ENCODE measurements at regions not wholly inside any gene's neighbourhood (a gene's known extent, or its start where the extent isn't known, plus 50 kb on each side); places are given as distances from the start of the nearest gene placed in this dataset.

DNA sequence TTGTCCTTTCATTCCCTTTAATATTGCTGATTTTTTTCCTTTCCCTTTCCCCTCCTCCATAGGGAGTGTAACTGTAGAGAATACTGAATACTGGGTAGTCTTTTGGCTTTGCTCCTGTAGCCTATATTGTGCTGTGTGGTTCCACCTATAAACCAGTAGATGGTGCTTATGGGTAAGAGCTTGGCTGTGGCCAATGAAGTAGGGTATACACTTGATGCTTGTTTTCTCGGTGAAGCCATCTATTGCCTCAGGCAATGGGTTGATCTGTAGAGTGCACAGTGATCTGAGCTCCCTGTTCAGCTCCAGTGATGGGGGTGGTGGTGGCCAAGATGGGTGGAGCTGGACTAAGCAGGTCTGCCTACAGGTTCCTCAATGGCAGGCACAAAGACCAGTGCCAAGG, 203.3 kb upstream of the IMPG1 start:
- Histone ChIP-seq H3K9me2 (replicated peaks; ENCODE audit: insufficient read depth) (no peaks in the 10 kb centered on the region), H3K4me2 (no peak overlapping the region), H3K27ac (no peak overlapping the region), H4K20me1 (ENCODE audit: insufficient read depth, poor library complexity, severe bottlenecking) (no peaks in the 10 kb centered on the region), H3K4me3 (no peak overlapping the region), H3K79me2 (no peaks in the 10 kb centered on the region), H3K36me3 (replicated peaks; ENCODE audit: insufficient read depth, low read depth) (no peaks in the 10 kb centered on the region), H3K4me1 (ENCODE audit: insufficient read depth) (no peaks in the 10 kb centered on the region), H2AFZ (no peak overlapping the region), H3K9me3 (ENCODE audit: low read depth) (no peaks in the 10 kb centered on the region), H3K27me3 (no peaks in the 10 kb centered on the region)
- WGBS (ENCODE audit: low lambda C conversion rate, missing lambda C conversion rate), result 55% methylated on average over 1 of the region's 1 CpG
- no peak for TF ChIP-seq EZH2 (IDR thresholded peaks at IDR 0.05; ENCODE audit: borderline replicate concordance)
- TF ChIP-seq EZH2phosphoT487 (IDR thresholded peaks at IDR 0.05; ENCODE audit: low read depth, severe bottlenecking, unreplicated experiment), result no peak
- no peak for TF ChIP-seq CTCF (IDR thresholded peaks at IDR 0.05; ENCODE audit: poor library complexity)
- no peak for DNase-seq (ENCODE audit: low spot score)

DNA sequence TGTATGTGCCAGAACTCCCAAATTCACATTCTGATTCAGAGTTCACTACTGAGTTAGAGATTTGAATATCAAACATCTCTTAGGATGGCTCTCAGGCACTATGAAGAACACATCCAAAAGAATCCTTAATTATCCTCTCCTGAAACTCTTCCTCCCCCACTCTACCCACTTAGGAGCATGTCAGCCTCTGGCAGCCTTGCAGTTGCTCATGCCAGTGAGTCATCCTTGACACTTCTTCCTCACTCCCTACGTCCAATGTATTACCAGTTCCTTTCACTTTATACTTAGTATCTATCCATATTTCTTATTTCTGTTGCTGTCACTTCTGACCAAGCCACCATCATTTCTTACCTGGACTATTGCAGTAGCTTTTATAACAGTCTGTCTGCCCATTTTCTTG, 192.0 kb upstream of the IMPG1 start:
- no peaks in the 10 kb centered on the region for H3K9me2 ChIP-seq (replicated peaks; ENCODE audit: insufficient read depth)
- no peaks in the 10 kb centered on the region for H3K36me3 ChIP-seq (replicated peaks; ENCODE audit: insufficient read depth, low read depth)
- H2AFZ ChIP-seq, result no peak overlapping the region
- no peak overlapping the region for H3K27ac ChIP-seq
- H3K4me3 ChIP-seq, result no peak overlapping the region
- no peak for DNase-seq (ENCODE audit: low spot score)
- H3K4me2 ChIP-seq, result no peak overlapping the region
- H3K9me3 ChIP-seq (ENCODE audit: low read depth), result no peaks in the 10 kb centered on the region
- no peaks in the 10 kb centered on the region for H3K79me2 ChIP-seq
- WGBS (ENCODE audit: low lambda C conversion rate, missing lambda C conversion rate), result 77% methylated on average over 1 of the region's 1 CpG
- no peaks in the 10 kb centered on the region for H3K4me1 ChIP-seq (ENCODE audit: insufficient read depth)
- TF ChIP-seq CTCF (IDR thresholded peaks at IDR 0.05; ENCODE audit: poor library complexity) (no peak), EZH2phosphoT487 (IDR thresholded peaks at IDR 0.05; ENCODE audit: low read depth, severe bottlenecking, unreplicated experiment) (no peak), EZH2 (IDR thresholded peaks at IDR 0.05; ENCODE audit: borderline replicate concordance) (no peak)
- H3K27me3 ChIP-seq, result no peaks in the 10 kb centered on the region
- no peaks in the 10 kb centered on the region for H4K20me1 ChIP-seq (ENCODE audit: insufficient read depth, poor library complexity, severe bottlenecking)

DNA sequence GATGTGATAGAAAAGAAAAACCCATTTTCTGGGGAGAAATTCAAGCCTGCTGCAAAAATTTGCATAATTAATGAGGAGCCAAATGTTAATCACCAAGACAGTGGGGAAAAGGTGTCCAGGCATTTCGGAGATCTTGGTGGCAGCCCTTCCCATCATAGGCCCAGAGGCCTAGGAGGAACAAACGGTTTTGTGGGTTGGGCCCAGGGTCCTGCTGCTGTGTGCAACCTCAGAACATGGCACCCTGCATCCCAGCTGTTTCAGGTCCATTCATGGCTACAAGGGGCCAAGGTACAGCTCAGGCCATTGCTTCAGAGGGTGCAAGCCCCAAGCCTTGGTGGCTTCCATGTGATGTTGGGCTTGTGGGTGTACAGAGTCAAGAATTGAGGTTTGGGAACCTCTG, 189.8 kb upstream of the IMPG1 start:
- no peaks in the 10 kb centered on the region for H3K36me3 ChIP-seq (replicated peaks; ENCODE audit: insufficient read depth, low read depth)
- TF ChIP-seq EZH2phosphoT487 (IDR thresholded peaks at IDR 0.05; ENCODE audit: low read depth, severe bottlenecking, unreplicated experiment) (no peak), EZH2 (IDR thresholded peaks at IDR 0.05; ENCODE audit: borderline replicate concordance) (no peak)
- H3K9me3 ChIP-seq (ENCODE audit: low read depth), result no peaks in the 10 kb centered on the region
- H3K9me2 ChIP-seq (replicated peaks; ENCODE audit: insufficient read depth), result no peaks in the 10 kb centered on the region
- H3K4me1 ChIP-seq (ENCODE audit: insufficient read depth), result no peaks in the 10 kb centered on the region
- no peaks in the 10 kb centered on the region for H4K20me1 ChIP-seq (ENCODE audit: insufficient read depth, poor library complexity, severe bottlenecking)
- WGBS (ENCODE audit: low lambda C conversion rate, missing lambda C conversion rate), result 78% methylated on average over 2 of the region's 2 CpGs
- DNase-seq (ENCODE audit: low spot score), result no peak
- no peak overlapping the region for H3K4me3 ChIP-seq
- H3K4me2 ChIP-seq, result no peak overlapping the region
- no peak overlapping the region for H3K27ac ChIP-seq
- H3K79me2 ChIP-seq, result no peaks in the 10 kb centered on the region
- H2AFZ ChIP-seq, result no peak overlapping the region
- no peaks in the 10 kb centered on the region for H3K27me3 ChIP-seq

GRCh38 chr6:76250666-76251065, 178.2 kb upstream of the IMPG1 start:
- no peak for DNase-seq (ENCODE audit: low spot score)
- no peaks in the 10 kb centered on the region for H3K27me3 ChIP-seq
- H3K27ac ChIP-seq, result no peak overlapping the region
- no peak overlapping the region for H3K4me2 ChIP-seq
- no peaks in the 10 kb centered on the region for H3K79me2 ChIP-seq
- H3K9me2 ChIP-seq (replicated peaks; ENCODE audit: insufficient read depth), result no peaks in the 10 kb centered on the region
- no peaks in the 10 kb centered on the region for H3K36me3 ChIP-seq (replicated peaks; ENCODE audit: insufficient read depth, low read depth)
- no peak overlapping the region for H3K4me3 ChIP-seq
- no peak for TF ChIP-seq EZH2phosphoT487 (IDR thresholded peaks at IDR 0.05; ENCODE audit: low read depth, severe bottlenecking, unreplicated experiment)
- no peak for TF ChIP-seq EZH2 (IDR thresholded peaks at IDR 0.05; ENCODE audit: borderline replicate concordance)
- TF ChIP-seq CTCF (IDR thresholded peaks at IDR 0.05; ENCODE audit: poor library complexity), result no peak
- no peaks in the 10 kb centered on the region for H3K4me1 ChIP-seq (ENCODE audit: insufficient read depth)
- no peaks in the 10 kb centered on the region for H4K20me1 ChIP-seq (ENCODE audit: insufficient read depth, poor library complexity, severe bottlenecking)
- 82% methylated on average over 1 of the region's 1 CpG for WGBS (ENCODE audit: low lambda C conversion rate, missing lambda C conversion rate)
- H3K9me3 ChIP-seq (ENCODE audit: low read depth), result no peaks in the 10 kb centered on the region
- H2AFZ ChIP-seq, result no peak overlapping the region

Measured in hepatocyte (in vitro differentiated cells).